GM20431 (cell line): ENCODE measurements at regions not wholly inside any gene's neighbourhood (a gene's known extent, or its start where the extent isn't known, plus 50 kb on each side); places are given as distances from the start of the nearest gene placed in this dataset.
"Not testable (repeated sequence)": the region's sequence is repeated elsewhere in the genome, so short reads cannot be mapped to it uniquely, and the experiment has no call there.

Source experiments
- in situ Hi-C: fragments of 300-500 bp; cut with MseI, MboI; formaldehyde crosslinking; loops from one replicate; pipeline ENCODE4 v1.15.0; 2020; ENCODE audit warnings: low sequenced_read_pairs; ENCODE audit not compliant: unreplicated experiment

- in situ Hi-C loops, result no loop called here
These were observed 110.4 kb upstream of the TSC22D1 start for GRCh38 chr13:44686531-44686934.

- in situ Hi-C loops, result no loop called here
These were observed 109.5 kb upstream of the TSC22D1 start for GRCh38 chr13:44685641-44686040.

- in situ Hi-C loops, result not testable (repeated sequence)
These were observed 106.3 kb upstream of the TSC22D1 start for GRCh38 chr13:44682416-44682815.

GRCh38 chr13:44680746-44681355 lies 104.7 kb upstream of the TSC22D1 start:
- in situ Hi-C loops, result no loop called here

GRCh38 chr13:44679597-44679996 lies 103.5 kb upstream of the TSC22D1 start:
- in situ Hi-C loops, result no loop called here

- in situ Hi-C loops, result no loop called here
These were observed 102.1 kb upstream of the TSC22D1 start for GRCh38 chr13:44678197-44678596.

- in situ Hi-C loops, result no loop called here
These were observed 100.4 kb upstream of the TSC22D1 start for GRCh38 chr13:44676534-44676933.

- in situ Hi-C loops, result no loop called here
These were observed 93.4 kb upstream of the TSC22D1 start for GRCh38 chr13:44669534-44669933.

GRCh38 chr13:44668688-44669087 lies 92.6 kb upstream of the TSC22D1 start:
- in situ Hi-C loops, result no loop called here

- in situ Hi-C loops, result no loop called here
These were observed 91.8 kb upstream of the TSC22D1 start for GRCh38 chr13:44667943-44668342.

- in situ Hi-C loops, result not testable (repeated sequence)
These were observed 90.4 kb upstream of the TSC22D1 start for GRCh38 chr13:44666538-44666937.

GRCh38 chr13:44664308-44664707 lies 88.2 kb upstream of the TSC22D1 start:
- in situ Hi-C loops, result no loop called here

- in situ Hi-C loops, result no loop called here
These were observed 86.4 kb upstream of the TSC22D1 start for GRCh38 chr13:44662515-44662914.

- in situ Hi-C loops, result no loop called here
These were observed 85.8 kb upstream of the TSC22D1 start for GRCh38 chr13:44661936-44662335.

- in situ Hi-C loops, result no loop called here
These were observed 83.9 kb upstream of the TSC22D1 start for GRCh38 chr13:44660050-44660449.

GRCh38 chr13:44652962-44653660 lies 77.0 kb upstream of the TSC22D1 start:
- in situ Hi-C loops, result no loop called here

GRCh38 chr13:44652168-44652567 lies 76.0 kb upstream of the TSC22D1 start:
- in situ Hi-C loops, result no loop called here

- in situ Hi-C loops, result no loop called here
These were observed 75.6 kb upstream of the TSC22D1 start for GRCh38 chr13:44651724-44652123.

GRCh38 chr13:44651209-44651608 lies 75.1 kb upstream of the TSC22D1 start:
- in situ Hi-C loops, result no loop called here

GRCh38 chr13:44649834-44650233 lies 73.7 kb upstream of the TSC22D1 start:
- in situ Hi-C loops, result no loop called here

GRCh38 chr13:44649104-44649428 lies 72.9 kb upstream of the TSC22D1 start:
- in situ Hi-C loops, result no loop called here
